GM23338 (cell line): ENCODE measurements at regions not wholly inside any gene's neighbourhood (a gene's known extent, or its start where the extent isn't known, plus 50 kb on each side); places are given as distances from the start of the nearest gene placed in this dataset.

ENCODE experiments used
- ATAC-seq: fragments of 200-7000 bp; cut with Tn5 transposase; 3 replicates; pipeline ENCODE4 v1.9.1; 2020
- DNase-seq: peaks from one replicate; pipeline ENCODE4 v3.0.0-alpha.2; 2015; ENCODE audit warnings: low spot score
- H2AFZ ChIP-seq: fragments of 200-600 bp; sonication (generic); 2 replicates; pipeline ENCODE4 v1.8.0; 2016; ENCODE audit warnings: antibody characterized with exemption, mild to moderate bottlenecking, moderate library complexity
- H3F3A ChIP-seq: fragments of 200-600 bp; sonication (generic); replicated peaks from 2 replicates; pipeline ENCODE4 v1.8.0; 2017; ENCODE audit warnings: antibody characterized with exemption, mixed run types, low read depth
- H3K27ac ChIP-seq: fragments of 200-600 bp; sonication (generic); 2 replicates; pipeline ENCODE4 v1.6.1; 2016; ENCODE audit warnings: low read depth
- H3K27me3 ChIP-seq: fragments of 200-600 bp; sonication (generic); 2 replicates; pipeline ENCODE4 v1.8.0; 2016; ENCODE audit warnings: mild to moderate bottlenecking, mixed run types, moderate library complexity; ENCODE audit not compliant: insufficient read depth
- H3K36me3 ChIP-seq: fragments of 200-600 bp; sonication (generic); 2 replicates; pipeline ENCODE4 v1.8.0; 2016; ENCODE audit warnings: mild to moderate bottlenecking; ENCODE audit not compliant: insufficient read depth
- H3K4me1 ChIP-seq: fragments of 200-600 bp; sonication (generic); 2 replicates; pipeline ENCODE4 v1.8.0; 2016; ENCODE audit warnings: mild to moderate bottlenecking, moderate library complexity; ENCODE audit not compliant: insufficient read depth
- H3K4me2 ChIP-seq: fragments of 200-600 bp; sonication (generic); 2 replicates; pipeline ENCODE4 v1.7.1; 2017; ENCODE audit warnings: mixed run types
- H3K4me3 ChIP-seq: fragments of 200-600 bp; sonication (generic); 2 replicates; pipeline ENCODE4 v1.6.1; 2016; ENCODE audit warnings: mixed run types
- H3K79me2 ChIP-seq: fragments of 200-600 bp; sonication (generic); replicated peaks from 2 replicates; pipeline ENCODE4 v1.8.0; 2017; ENCODE audit warnings: mild to moderate bottlenecking; ENCODE audit not compliant: insufficient read depth
- H3K9me2 ChIP-seq: fragments of 200-600 bp; sonication (generic); 2 replicates; pipeline ENCODE4 v1.8.0; 2017; ENCODE audit not compliant: insufficient read depth
- H4K20me1 ChIP-seq: fragments of 200-600 bp; sonication (generic); replicated peaks from 2 replicates; pipeline ENCODE4 v1.8.0; 2017; ENCODE audit warnings: mild to moderate bottlenecking; ENCODE audit not compliant: insufficient read depth
- H3K27ac Mint-ChIP-seq: 2 replicates; pipeline ENCODE4 v1.8.0; 2020; ENCODE audit warnings: inconsistent platforms, mild to moderate bottlenecking, moderate library complexity, mixed read lengths
- H3K27me3 Mint-ChIP-seq: 3 replicates; pipeline ENCODE4 v1.8.0; 2022; ENCODE audit warnings: low read depth, mild to moderate bottlenecking, moderate library complexity, mixed read lengths, inconsistent platforms; ENCODE audit not compliant: insufficient read depth, poor library complexity
- H3K36me3 Mint-ChIP-seq: 3 replicates; pipeline ENCODE4 v1.8.0; 2021; ENCODE audit warnings: low read depth, mild to moderate bottlenecking, inconsistent platforms, moderate library complexity, mixed read lengths
- H3K4me1 Mint-ChIP-seq: 3 replicates; pipeline ENCODE4 v1.8.0; 2020; ENCODE audit warnings: mild to moderate bottlenecking, inconsistent platforms, mixed read lengths
- H3K4me3 Mint-ChIP-seq: 3 replicates; pipeline ENCODE4 v1.8.0; 2021; ENCODE audit warnings: moderate library complexity, mild to moderate bottlenecking, inconsistent platforms, mixed read lengths
- H3K9me3 Mint-ChIP-seq: 3 replicates; pipeline ENCODE4 v1.8.0; 2020; ENCODE audit warnings: moderate library complexity, mild to moderate bottlenecking, inconsistent platforms, mixed read lengths
- CREB1 ChIP-seq: fragments of 250-450 bp; sonication (Bioruptor Pico); IDR thresholded peaks from 2 replicates; pipeline ENCODE4 v1.5.0; 2020; ENCODE audit warnings: low read depth, mild to moderate bottlenecking, moderate library complexity
- EZH2 ChIP-seq: fragments of 200-600 bp; sonication (generic); IDR thresholded peaks from one replicate; pipeline ENCODE4 v1.8.0; 2017; ENCODE audit warnings: antibody characterized with exemption, mild to moderate bottlenecking, low read depth; ENCODE audit not compliant: unreplicated experiment
- EZH2phosphoT487 ChIP-seq: fragments of 200-600 bp; sonication (generic); IDR thresholded peaks from one replicate; pipeline ENCODE4 v1.8.1; 2018; ENCODE audit warnings: antibody characterized with exemption; ENCODE audit not compliant: unreplicated experiment
- JUNB ChIP-seq: IDR thresholded peaks from one replicate; pipeline ENCODE4 v1.6.1; 2016; ENCODE audit warnings: antibody characterized with exemption; ENCODE audit not compliant: unreplicated experiment
- NANOG ChIP-seq: IDR thresholded peaks from 2 replicates; pipeline ENCODE4 v1.6.1; 2016; ENCODE audit warnings: antibody characterized with exemption, borderline replicate concordance
- STAT1 ChIP-seq: IDR thresholded peaks from one replicate; pipeline ENCODE4 v1.6.1; 2016; ENCODE audit warnings: antibody characterized with exemption; ENCODE audit not compliant: unreplicated experiment
- ZNF114 ChIP-seq: fragments of 250-450 bp; sonication (Bioruptor Pico); IDR thresholded peaks from 2 replicates; pipeline ENCODE4 v1.5.0; 2020; ENCODE audit warnings: mild to moderate bottlenecking, moderate library complexity
- ZNF331 ChIP-seq: fragments of 250-450 bp; sonication (Bioruptor Pico); IDR thresholded peaks from 2 replicates; pipeline ENCODE4 v1.5.0; 2020; ENCODE audit warnings: low read depth, mild to moderate bottlenecking, moderate library complexity
- ZNF462 ChIP-seq: fragments of 250-450 bp; sonication (Bioruptor Pico); IDR thresholded peaks from 2 replicates; pipeline ENCODE4 v1.5.0; 2020; ENCODE audit warnings: mild to moderate bottlenecking, moderate library complexity
- TF ChIP-seq, protein P1 (sequence below): IDR thresholded peaks from 2 replicates; pipeline ENCODE4 v1.6.1; 2016; ENCODE audit warnings: antibody characterized with exemption
- TF ChIP-seq, protein P2 (sequence below): IDR thresholded peaks from one replicate; pipeline ENCODE4 v1.6.1; 2018; ENCODE audit warnings: antibody characterized with exemption; ENCODE audit not compliant: unreplicated experiment

DNA sequence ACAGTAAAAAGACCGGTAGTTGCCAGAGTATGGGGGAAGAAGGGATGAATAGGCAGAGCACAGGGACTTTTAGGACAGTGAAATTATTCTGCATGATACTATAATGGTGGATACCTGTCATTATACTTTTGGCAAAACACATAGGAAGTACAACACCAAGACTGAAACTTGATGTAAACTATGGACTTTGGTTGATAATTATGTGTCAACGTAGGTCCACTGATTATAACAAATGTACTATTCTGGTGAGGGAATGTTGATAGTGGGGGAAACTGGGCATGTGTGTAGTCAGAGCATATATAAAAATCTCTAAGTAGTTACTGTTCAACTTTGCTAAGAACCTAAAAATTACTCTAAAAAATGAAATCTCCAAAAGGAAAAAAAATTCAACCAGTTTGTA lies 629.7 kb downstream of the CCDC85A start:
- no peak overlapping the region for H3K27ac ChIP-seq
- H3K4me2 ChIP-seq: no peak overlapping the region
- TF ChIP-seq EZH2phosphoT487 (no peak), ZNF114 (no peak), EZH2 (no peak), NANOG (no peak), JUNB (no peak), ZNF331 (CRISPR knock-in tag) (no peak), ZNF462 (CRISPR knock-in tag) (no peak), STAT1 (no peak), CREB1 (CRISPR knock-in tag) (no peak)
- TF ChIP-seq, protein P1, sequence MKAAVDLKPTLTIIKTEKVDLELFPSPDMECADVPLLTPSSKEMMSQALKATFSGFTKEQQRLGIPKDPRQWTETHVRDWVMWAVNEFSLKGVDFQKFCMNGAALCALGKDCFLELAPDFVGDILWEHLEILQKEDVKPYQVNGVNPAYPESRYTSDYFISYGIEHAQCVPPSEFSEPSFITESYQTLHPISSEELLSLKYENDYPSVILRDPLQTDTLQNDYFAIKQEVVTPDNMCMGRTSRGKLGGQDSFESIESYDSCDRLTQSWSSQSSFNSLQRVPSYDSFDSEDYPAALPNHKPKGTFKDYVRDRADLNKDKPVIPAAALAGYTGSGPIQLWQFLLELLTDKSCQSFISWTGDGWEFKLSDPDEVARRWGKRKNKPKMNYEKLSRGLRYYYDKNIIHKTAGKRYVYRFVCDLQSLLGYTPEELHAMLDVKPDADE: no peak
- TF ChIP-seq, protein P2, sequence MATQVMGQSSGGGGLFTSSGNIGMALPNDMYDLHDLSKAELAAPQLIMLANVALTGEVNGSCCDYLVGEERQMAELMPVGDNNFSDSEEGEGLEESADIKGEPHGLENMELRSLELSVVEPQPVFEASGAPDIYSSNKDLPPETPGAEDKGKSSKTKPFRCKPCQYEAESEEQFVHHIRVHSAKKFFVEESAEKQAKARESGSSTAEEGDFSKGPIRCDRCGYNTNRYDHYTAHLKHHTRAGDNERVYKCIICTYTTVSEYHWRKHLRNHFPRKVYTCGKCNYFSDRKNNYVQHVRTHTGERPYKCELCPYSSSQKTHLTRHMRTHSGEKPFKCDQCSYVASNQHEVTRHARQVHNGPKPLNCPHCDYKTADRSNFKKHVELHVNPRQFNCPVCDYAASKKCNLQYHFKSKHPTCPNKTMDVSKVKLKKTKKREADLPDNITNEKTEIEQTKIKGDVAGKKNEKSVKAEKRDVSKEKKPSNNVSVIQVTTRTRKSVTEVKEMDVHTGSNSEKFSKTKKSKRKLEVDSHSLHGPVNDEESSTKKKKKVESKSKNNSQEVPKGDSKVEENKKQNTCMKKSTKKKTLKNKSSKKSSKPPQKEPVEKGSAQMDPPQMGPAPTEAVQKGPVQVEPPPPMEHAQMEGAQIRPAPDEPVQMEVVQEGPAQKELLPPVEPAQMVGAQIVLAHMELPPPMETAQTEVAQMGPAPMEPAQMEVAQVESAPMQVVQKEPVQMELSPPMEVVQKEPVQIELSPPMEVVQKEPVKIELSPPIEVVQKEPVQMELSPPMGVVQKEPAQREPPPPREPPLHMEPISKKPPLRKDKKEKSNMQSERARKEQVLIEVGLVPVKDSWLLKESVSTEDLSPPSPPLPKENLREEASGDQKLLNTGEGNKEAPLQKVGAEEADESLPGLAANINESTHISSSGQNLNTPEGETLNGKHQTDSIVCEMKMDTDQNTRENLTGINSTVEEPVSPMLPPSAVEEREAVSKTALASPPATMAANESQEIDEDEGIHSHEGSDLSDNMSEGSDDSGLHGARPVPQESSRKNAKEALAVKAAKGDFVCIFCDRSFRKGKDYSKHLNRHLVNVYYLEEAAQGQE: no peak
- H3F3A ChIP-seq: no peaks in the 10 kb centered on the region
- H3K4me3 ChIP-seq: no peak overlapping the region
- no peak for DNase-seq
- no peaks in the 10 kb centered on the region for H3K36me3 ChIP-seq
- Mint-ChIP-seq H3K9me3 (no peaks in the 10 kb centered on the region; the same call in 2 of the 3 replicates), H3K36me3 (no peaks in the 10 kb centered on the region), H3K27me3 (no peaks in the 10 kb centered on the region), H3K4me1 (no peaks in the 10 kb centered on the region; the same call in 2 of the 3 replicates), H3K4me3 (no peak overlapping the region), H3K27ac (no peak overlapping the region)
- H2AFZ ChIP-seq: no peak overlapping the region
- no peak for ATAC-seq
- H3K9me2 ChIP-seq: peaks cover 4% of the 10 kb centered on the region; the same call in 1 of the 2 replicates
- H3K79me2 ChIP-seq: no peaks in the 10 kb centered on the region
- H3K27me3 ChIP-seq: no peaks in the 10 kb centered on the region
- no peaks in the 10 kb centered on the region for H3K4me1 ChIP-seq
- H4K20me1 ChIP-seq: no peaks in the 10 kb centered on the region
